Body of pancreas (tissue), 4 donors: ENCODE measurements at regions not wholly inside any gene's neighbourhood (a gene's known extent, or its start where the extent isn't known, plus 50 kb on each side); places are given as distances from the start of the nearest gene placed in this dataset.

Experiments
- ATAC-seq: fragments of 150-250 bp; one replicate; pipeline ENCODE4 v1.9.1; 2016
- DNase-seq, 4 donors: peaks; one replicate each; pipeline ENCODE4 v3.0.0-alpha.2; 2019
- H3K27ac ChIP-seq, 4 donors: fragments of 200-600 bp; sonication (generic); 1 replicate in 3 of 4; 2 replicates in 1 of 4; pipeline versions ENCODE4 v1.5.1 to v1.6.1; 2016 to 2019; ENCODE audit warnings: mild to moderate bottlenecking in 1 of 4, mixed read lengths in 1 of 4, moderate library complexity in 1 of 4
- H3K27me3 ChIP-seq, 2 donors: fragments of 200-600 bp; sonication (generic); one replicate each; pipeline ENCODE4 v1.6.0; 2016; ENCODE audit warnings: mild to moderate bottlenecking in 1 of 2
- H3K36me3 ChIP-seq, 2 donors: fragments of 200-600 bp; sonication (generic); replicated peaks in 1 of 2; 2 replicates each; pipeline ENCODE4 v1.5.1; 2016; ENCODE audit warnings: low read depth in 2 of 2; ENCODE audit not compliant: insufficient read depth in 1 of 2
- H3K4me1 ChIP-seq: fragments of 200-600 bp; sonication (generic); one replicate; pipeline ENCODE4 v1.6.0; 2016
- H3K4me3 ChIP-seq, 2 donors: fragments of 200-600 bp; sonication (generic); 1 replicate in 1 of 2; 2 replicates in 1 of 2; pipeline ENCODE4 v1.5.1; 2016 to 2019
- H3K9me3 ChIP-seq, 3 donors: fragments of 200-600 bp; sonication (generic); 1 replicate in 2 of 3; 2 replicates in 1 of 3; pipeline ENCODE4 v1.5.1; 2016
- POLR2A ChIP-seq, 3 donors: fragments of 450-650 bp; IDR thresholded peaks; one replicate each; pipeline ENCODE4 v1.6.1; 2016; ENCODE audit warnings: antibody characterized with exemption in 3 of 3, mild to moderate bottlenecking in 2 of 3
- WGBS, 2 donors: methylation state at CpG; one replicate each; pipeline ENCODE4 v1.1.5; 2017; 5-methylcytosine and 5-hydroxymethylcytosine counted together
- intact Hi-C: fragments of 100-400 bp; cut with DNase I; formaldehyde crosslinking; loops from one replicate; pipeline ENCODE4 v1.15.1; 2023
- TF ChIP-seq, protein P1 (sequence below), 7 experiments: fragments of 450-650 bp in 4 of 7; fragments of 200-600 bp in 3 of 7; sonication (generic) in 3 of 7; IDR thresholded peaks; one replicate each; pipeline ENCODE4 v1.5.1; 2016 to 2019; ENCODE audit warnings: antibody characterized with exemption in 7 of 7

DNA sequence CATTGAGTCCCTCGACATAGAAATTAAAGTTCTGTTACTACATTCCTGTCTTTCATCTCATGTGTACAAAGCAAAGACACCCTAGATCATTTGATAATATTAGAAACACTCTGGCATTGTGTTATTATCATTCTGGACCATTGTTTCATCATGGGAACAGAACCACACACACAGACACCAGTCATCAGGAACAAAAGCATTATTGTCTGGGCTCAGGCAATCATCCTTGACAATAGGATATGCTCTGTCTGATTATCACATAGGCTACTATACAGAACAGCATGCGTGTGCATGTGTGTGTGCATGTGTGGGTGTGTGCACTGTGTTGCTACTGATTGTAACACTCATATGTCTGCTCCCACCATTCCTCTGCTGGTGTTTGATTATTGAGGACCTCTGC, 242.5 kb downstream of the SH3BP4 start:
- no peaks in the 10 kb centered on the region for H3K27me3 ChIP-seq
- TF ChIP-seq POLR2A (IDR thresholded peaks at IDR 0.05) = no peak
- TF ChIP-seq, protein P1, sequence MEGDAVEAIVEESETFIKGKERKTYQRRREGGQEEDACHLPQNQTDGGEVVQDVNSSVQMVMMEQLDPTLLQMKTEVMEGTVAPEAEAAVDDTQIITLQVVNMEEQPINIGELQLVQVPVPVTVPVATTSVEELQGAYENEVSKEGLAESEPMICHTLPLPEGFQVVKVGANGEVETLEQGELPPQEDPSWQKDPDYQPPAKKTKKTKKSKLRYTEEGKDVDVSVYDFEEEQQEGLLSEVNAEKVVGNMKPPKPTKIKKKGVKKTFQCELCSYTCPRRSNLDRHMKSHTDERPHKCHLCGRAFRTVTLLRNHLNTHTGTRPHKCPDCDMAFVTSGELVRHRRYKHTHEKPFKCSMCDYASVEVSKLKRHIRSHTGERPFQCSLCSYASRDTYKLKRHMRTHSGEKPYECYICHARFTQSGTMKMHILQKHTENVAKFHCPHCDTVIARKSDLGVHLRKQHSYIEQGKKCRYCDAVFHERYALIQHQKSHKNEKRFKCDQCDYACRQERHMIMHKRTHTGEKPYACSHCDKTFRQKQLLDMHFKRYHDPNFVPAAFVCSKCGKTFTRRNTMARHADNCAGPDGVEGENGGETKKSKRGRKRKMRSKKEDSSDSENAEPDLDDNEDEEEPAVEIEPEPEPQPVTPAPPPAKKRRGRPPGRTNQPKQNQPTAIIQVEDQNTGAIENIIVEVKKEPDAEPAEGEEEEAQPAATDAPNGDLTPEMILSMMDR (IDR thresholded peaks at IDR 0.05) = no peak
- H3K27ac ChIP-seq = no peak overlapping the region
- intact Hi-C loops = no loop called here
- ATAC-seq (no peak), DNase-seq (no peak)
- 66 to 69% methylated on average over 2 of the region's 2 CpGs for WGBS, 2 donors
- H3K9me3 ChIP-seq = no peaks in the 10 kb centered on the region
- no peak overlapping the region for H3K4me3 ChIP-seq
- no peaks in the 10 kb centered on the region for H3K4me1 ChIP-seq
- H3K36me3 ChIP-seq = no peaks in the 10 kb centered on the region

DNA sequence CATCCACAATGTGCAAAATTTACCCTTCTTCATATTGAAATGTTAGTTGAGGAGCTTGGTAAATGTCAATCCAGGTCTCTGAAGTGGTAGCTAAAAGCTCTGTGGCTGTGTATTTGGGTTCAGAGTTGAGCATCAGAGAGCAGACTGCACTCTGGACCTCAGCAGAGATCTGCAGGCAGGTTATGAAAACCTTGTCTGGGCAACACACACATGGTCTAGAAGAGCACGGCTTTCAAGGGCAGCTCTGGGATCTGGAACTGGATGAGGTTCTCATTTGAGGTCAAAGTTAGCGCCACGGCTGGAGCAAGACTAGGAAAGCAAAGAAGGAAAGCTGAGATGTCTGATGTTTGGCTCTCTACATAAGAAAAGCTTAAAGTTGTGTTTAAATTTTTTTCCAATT, 243.0 kb downstream of the SH3BP4 start:
- no peak for ATAC-seq
- Histone ChIP-seq H3K36me3 (no peaks in the 10 kb centered on the region), H3K27me3 (no peaks in the 10 kb centered on the region), H3K4me3 (no peak overlapping the region), H3K9me3 (no peaks in the 10 kb centered on the region), H3K4me1 (no peaks in the 10 kb centered on the region), H3K27ac (no peak overlapping the region)
- 49 to 58% methylated on average over 3 of the region's 3 CpGs for WGBS, 2 donors
- TF ChIP-seq, protein P1 (IDR thresholded peaks at IDR 0.05) = no peak
- no peak for TF ChIP-seq POLR2A (IDR thresholded peaks at IDR 0.05)
- intact Hi-C loops = no loop called here
- DNase-seq = no peak

DNA sequence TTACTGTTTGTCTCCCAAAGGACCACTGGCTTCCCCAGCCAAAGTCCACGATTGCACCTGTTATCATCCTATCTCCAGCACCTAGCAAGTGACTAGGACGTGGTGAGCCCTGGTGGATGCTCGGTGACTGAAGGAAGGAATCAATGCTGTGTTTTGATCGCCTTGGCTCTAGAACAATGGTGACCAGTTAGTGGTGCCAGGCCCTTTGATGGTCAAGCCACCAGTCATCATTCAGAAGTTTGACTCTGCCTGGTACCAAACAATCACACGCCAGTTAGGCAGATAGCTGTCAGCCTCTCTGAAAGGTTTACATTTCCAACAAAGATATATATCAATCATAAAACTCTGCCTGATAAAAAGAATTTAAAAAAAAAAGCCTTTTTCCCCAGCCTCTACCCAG, 244.1 kb downstream of the SH3BP4 start:
- WGBS, 2 donors = 77% methylated on average over 5 of the region's 5 CpGs
- no peaks in the 10 kb centered on the region for H3K4me1 ChIP-seq
- no peak overlapping the region for H3K27ac ChIP-seq
- no peak for TF ChIP-seq POLR2A (IDR thresholded peaks at IDR 0.05)
- TF ChIP-seq, protein P1 (IDR thresholded peaks at IDR 0.05) = no peak
- no peak for DNase-seq
- H3K36me3 ChIP-seq = no peaks in the 10 kb centered on the region
- ATAC-seq = no peak
- no peaks in the 10 kb centered on the region for H3K9me3 ChIP-seq
- H3K4me3 ChIP-seq = no peak overlapping the region
- H3K27me3 ChIP-seq = no peaks in the 10 kb centered on the region
- intact Hi-C loops = no loop called here

DNA sequence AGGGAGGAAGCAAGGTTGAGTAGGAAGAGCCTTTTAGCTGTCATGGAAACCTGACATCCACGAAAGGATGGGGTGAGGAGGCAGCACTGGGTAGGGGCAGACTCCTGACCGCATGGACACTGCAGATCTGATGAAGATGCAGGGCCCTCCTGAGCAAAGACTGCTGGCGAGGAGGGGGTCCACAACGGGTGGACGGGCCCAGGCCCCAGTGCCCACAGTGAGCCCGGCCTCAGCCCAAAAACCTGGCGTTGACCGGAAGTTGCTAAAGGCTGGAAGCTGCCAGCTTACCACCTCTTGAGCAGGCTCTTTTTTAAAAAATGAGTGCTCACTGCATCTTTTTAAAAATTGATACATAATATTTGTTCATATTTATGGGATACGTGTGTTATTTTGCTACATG, 247.3 kb downstream of the SH3BP4 start:
- Histone ChIP-seq H3K27ac (no peak overlapping the region), H3K27me3 (no peaks in the 10 kb centered on the region), H3K4me3 (no peak overlapping the region), H3K9me3 (no peaks in the 10 kb centered on the region), H3K36me3 (no peaks in the 10 kb centered on the region), H3K4me1 (no peaks in the 10 kb centered on the region)
- no peak for TF ChIP-seq POLR2A (IDR thresholded peaks at IDR 0.05)
- TF ChIP-seq, protein P1 (IDR thresholded peaks at IDR 0.05) = no peak
- DNase-seq (no peak), ATAC-seq (no peak)
- intact Hi-C loops = no loop called here
- WGBS, 2 donors = 79 to 88% methylated on average over 9 of the region's 9 CpGs

DNA sequence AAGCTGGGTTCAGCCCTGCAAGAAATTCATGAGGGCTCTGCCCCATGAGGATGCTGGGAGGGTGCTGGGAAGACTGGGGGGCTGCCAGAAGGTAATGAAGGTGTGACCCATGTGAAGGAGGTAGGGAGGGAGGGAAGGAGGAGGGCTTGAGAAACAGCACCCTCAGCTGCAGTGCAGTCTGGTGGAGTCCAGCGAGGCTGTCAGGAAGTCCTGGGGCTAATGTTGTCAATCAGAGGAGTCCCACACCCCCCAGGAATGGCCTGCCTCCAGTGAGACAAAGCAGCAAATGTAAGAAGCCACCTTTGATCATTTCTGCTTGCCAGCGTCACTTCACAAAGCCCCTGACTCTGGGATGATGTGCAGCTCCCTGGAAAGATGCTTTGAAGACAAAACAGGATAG, 248.4 kb downstream of the SH3BP4 start:
- WGBS, 2 donors = 53 to 65% methylated on average over 2 of the region's 2 CpGs

More for the DNA sequence above, 248.4 kb downstream of the SH3BP4 start:
- TF ChIP-seq POLR2A (IDR thresholded peaks at IDR 0.05) = no peak
- TF ChIP-seq, protein P1 (IDR thresholded peaks at IDR 0.05) = no peak
- Histone ChIP-seq H3K4me3 (no peak overlapping the region), H3K36me3 (no peaks in the 10 kb centered on the region), H3K27ac (no peak overlapping the region), H3K4me1 (no peaks in the 10 kb centered on the region), H3K27me3 (no peaks in the 10 kb centered on the region), H3K9me3 (no peaks in the 10 kb centered on the region)
- no peak for ATAC-seq
- intact Hi-C loops = no loop called here
- DNase-seq = no peak
